Jurkat, Clone E6-1 (cell line): ENCODE measurements at regions not wholly inside any gene's neighbourhood (a gene's known extent, or its start where the extent isn't known, plus 50 kb on each side); places are given as distances from the start of the nearest gene placed in this dataset.
A peak's percentile ranks its signal among the peaks of the same experiment; 100 is the strongest.

ENCODE experiments used
- DNase-seq: peaks from one replicate; pipeline ENCODE4 v3.0.0-alpha.2; 2011; ENCODE audit warnings: low read depth, low spot score
- H3K4me3 ChIP-seq: 2 replicates; pipeline ENCODE4 v1.5.1; 2011; ENCODE audit warnings: mild to moderate bottlenecking, low read length, control low read depth, moderate library complexity

- H3K4me3 ChIP-seq, result no peak overlapping the region
- no peak for DNase-seq
Measured at GRCh38 chr5:144857454-144857853, 686.8 kb downstream of the KCTD16 start.

DNA sequence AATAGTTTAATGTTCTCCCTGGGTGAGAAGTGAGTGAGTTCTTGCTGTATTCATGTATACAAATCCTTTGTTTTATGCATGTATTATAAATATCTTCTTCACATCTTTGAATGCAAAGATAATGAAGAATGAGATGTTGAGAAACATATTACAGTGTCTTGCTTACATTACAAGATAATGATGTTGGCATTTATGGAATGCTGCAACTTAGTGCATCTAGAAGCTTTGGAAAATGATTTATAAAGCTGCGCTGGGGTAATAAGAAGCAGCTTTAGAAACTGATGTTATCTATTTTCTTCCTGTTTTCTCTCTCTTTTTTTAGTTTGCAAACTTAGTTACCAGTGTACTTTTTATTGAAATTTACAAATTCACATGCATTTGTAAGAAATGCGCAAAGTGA, 673.4 kb downstream of the KCTD16 start:
- no peak overlapping the region for H3K4me3 ChIP-seq
- no peak for DNase-seq

DNA sequence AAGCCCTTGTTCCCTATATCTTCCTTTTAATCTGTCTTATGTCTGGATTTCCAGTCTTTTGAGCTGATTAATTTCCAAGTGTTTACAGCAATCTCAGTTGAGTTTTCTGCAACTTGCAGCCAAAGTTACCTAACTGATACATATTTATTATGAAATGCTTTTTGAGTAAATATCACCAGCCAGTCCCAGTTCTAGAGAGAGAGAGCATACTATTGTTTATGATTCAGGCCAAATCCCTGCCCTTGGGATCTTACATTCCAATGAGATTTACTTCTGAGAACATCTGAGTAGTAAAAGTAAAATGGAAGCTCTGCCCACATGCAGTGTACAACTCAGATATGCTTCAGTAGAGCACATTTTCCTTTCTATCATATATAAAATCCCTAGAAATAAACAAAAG, 661.7 kb downstream of the KCTD16 start:
- no peak for DNase-seq
- no peak overlapping the region for H3K4me3 ChIP-seq

- DNase-seq, result no peak
- no peak overlapping the region for H3K4me3 ChIP-seq
Measured at GRCh38 chr5:144831650-144832049, 661.0 kb downstream of the KCTD16 start.

DNA sequence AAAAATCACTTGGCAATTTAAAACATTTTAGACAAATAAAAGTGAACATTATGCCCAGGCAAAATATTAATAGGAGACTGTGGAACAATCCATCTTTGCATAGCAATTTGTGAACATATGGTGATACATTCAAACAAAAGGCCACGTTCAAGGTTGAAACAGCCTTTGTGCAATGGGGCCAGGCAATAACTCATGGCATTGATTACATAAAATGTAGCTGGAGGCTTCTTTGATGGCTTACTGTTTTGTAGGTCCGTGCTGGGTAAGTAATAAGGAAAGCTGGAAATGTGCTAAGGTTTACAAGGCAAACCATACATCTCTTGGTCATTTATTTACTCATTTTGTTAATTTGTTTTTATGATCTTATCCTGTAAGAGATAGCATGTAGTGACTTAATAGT, 651.8 kb downstream of the KCTD16 start:
- no peak for DNase-seq
- H3K4me3 ChIP-seq, result no peak overlapping the region

- DNase-seq, result no peak
- H3K4me3 ChIP-seq, result no peak overlapping the region
Measured at GRCh38 chr5:144820278-144820677, 649.6 kb downstream of the KCTD16 start.

- no peak for DNase-seq
- no peak overlapping the region for H3K4me3 ChIP-seq
Measured at GRCh38 chr5:144815131-144815530, 644.5 kb downstream of the KCTD16 start.

- no peak for DNase-seq
- no peak overlapping the region for H3K4me3 ChIP-seq
Measured at GRCh38 chr5:144812763-144813162, 642.1 kb downstream of the KCTD16 start.

DNA sequence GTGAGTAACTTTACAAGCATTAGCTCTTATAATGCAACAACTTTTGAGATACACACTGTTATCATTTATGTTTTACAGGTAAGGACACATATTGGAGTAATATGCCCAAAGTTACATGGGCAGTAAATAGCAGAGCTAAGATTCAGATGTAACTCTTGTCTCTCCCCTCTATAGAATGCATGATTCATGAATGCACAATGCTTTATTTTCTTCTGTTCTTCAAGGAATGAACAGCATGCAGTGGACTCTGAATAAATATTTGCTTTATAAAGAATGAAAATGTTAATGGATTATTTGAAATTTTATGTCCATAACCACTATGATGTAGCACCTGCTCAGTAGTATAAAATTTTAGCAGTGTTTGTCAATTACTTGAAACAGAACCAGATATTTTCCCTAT, 629.5 kb downstream of the KCTD16 start:
- H3K4me3 ChIP-seq, result no peak overlapping the region
- no peak for DNase-seq

- no peak for DNase-seq
- no peak overlapping the region for H3K4me3 ChIP-seq
Measured at GRCh38 chr5:144798595-144798994, 627.9 kb downstream of the KCTD16 start.

GRCh38 chr5:144794922-144795321, 624.2 kb downstream of the KCTD16 start:
- no peak overlapping the region for H3K4me3 ChIP-seq
- no peak for DNase-seq

DNA sequence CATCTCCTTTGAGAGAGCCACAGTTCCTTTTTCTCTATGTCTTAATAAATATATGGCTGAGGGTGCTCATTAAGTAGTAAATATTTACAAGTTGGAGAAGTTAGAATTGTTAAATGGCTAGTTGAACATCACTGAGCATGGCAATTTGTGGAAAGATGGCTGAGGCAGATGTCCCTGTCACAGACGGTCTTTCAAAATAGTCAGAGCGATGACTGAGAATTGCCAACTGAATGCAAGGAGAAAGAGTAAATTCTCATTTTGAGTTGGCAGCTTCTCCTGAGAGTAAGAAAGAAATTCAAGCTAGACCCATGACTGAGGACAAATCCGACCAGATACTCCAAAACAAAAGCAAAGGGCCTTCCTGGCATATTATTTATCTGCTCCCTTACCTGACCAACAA, 617.9 kb downstream of the KCTD16 start:
- DNase-seq, result no peak
- no peak overlapping the region for H3K4me3 ChIP-seq

DNA sequence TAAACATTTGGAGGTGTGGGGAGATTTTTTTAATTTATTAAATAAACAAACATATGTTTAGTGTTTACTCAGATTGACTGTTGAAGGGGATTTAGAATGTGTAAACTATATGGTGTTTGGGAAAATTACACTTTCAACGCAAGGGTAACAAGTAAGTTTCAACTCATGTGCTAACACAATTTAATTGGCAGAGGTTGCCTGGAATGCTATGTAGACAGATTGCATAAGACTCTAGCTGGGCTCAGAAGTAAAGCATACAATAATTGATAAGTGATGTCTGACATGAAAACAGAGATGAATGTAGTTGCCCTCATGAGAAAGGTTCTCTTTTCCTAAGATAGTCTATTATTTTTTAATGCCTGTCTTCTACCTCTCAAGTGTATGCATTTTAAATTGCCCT, 617.4 kb downstream of the KCTD16 start:
- no peak for DNase-seq
- H3K4me3 ChIP-seq, result no peak overlapping the region

GRCh38 chr5:144779368-144779767, 608.7 kb downstream of the KCTD16 start:
- DNase-seq, result no peak
- H3K4me3 ChIP-seq, result no peak overlapping the region

- DNase-seq, result no peak
Measured at GRCh38 chr5:144778561-144778960, 607.9 kb downstream of the KCTD16 start.

GRCh38 chr5:144774197-144774596, 603.5 kb downstream of the KCTD16 start:
- DNase-seq, result no peak
- no peak overlapping the region for H3K4me3 ChIP-seq

More at GRCh38 chr5:144778561-144778960, 607.9 kb downstream of the KCTD16 start:
- no peak overlapping the region for H3K4me3 ChIP-seq

GRCh38 chr5:144773628-144774027, 603.0 kb downstream of the KCTD16 start:
- no peak for DNase-seq
- no peak overlapping the region for H3K4me3 ChIP-seq

GRCh38 chr5:144771802-144772201, 601.1 kb downstream of the KCTD16 start:
- DNase-seq, result no peak

DNA sequence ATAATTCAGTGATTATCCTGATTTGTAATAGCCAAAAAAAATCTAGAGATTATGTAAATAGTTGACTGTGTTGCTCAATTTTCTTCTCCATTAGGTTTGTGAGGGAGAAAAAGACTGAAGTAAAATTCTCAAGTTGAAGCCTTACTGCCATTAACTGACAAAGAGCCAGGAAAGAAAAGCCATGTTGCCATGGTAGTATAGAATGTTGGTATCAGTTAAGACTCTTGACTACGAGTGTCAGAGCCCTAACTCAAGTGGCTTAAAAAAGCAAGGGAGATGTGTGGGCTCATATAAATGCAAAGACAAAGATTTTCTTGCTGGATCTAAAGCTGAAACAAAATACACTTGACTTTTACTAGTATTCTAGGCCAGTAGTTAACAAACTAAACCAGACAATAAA, 571.7 kb downstream of the KCTD16 start:
- H3K4me3 ChIP-seq, result no peak overlapping the region
- no peak for DNase-seq

More at GRCh38 chr5:144771802-144772201, 601.1 kb downstream of the KCTD16 start:
- H3K4me3 ChIP-seq, result no peak overlapping the region

- no peak overlapping the region for H3K4me3 ChIP-seq
- no peak for DNase-seq
Measured at GRCh38 chr5:144731786-144732185, 561.1 kb downstream of the KCTD16 start.

GRCh38 chr5:144712090-144712489, 541.4 kb downstream of the KCTD16 start:
- no peak overlapping the region for H3K4me3 ChIP-seq
- DNase-seq, result peak; percentile 4

DNA sequence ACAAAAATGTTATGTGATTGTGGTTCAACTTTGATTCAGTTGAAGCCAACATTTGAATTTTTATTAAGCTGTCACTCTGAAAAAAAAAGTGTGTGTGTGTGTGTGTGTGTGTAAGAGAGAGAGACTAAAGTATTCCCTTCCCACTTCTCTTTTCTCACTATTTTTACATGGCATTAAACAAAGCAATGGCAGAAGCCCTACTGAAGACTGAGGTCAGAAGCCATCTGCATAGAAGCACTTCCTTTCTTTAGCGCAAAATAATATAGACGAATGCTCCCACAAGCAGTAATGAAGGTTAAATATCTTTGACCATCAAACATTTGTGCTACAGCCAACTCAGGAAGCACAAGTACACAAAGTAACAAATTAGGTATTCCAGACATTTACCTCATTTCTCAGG, 540.5 kb downstream of the KCTD16 start:
- no peak overlapping the region for H3K4me3 ChIP-seq
- DNase-seq, result no peak
